HEK293T (cell line): ENCODE measurements at regions not wholly inside any gene's neighbourhood (a gene's known extent, or its start where the extent isn't known, plus 50 kb on each side); places are given as distances from the start of the nearest gene placed in this dataset.

ENCODE experiments used
- CTCF ChIA-PET: fragments of 350-600 bp; formaldehyde crosslinking; extraction: SDS; loops from one replicate; lab custom pipeline; 2021; ENCODE audit warnings: antibody characterized with exemption, inconsistent platforms; lab: Yijun Ruan, JAX
- POLR2A ChIA-PET: fragments of 350-600 bp; formaldehyde crosslinking; extraction: SDS; loops from one replicate; lab custom pipeline; 2020; ENCODE audit warnings: antibody characterized with exemption, inconsistent platforms; lab: Yijun Ruan, JAX
- DNase-seq: peaks from one replicate; pipeline ENCODE4 v3.0.0; 2012; ENCODE audit warnings: mixed read lengths; ENCODE audit errors: extremely low spot score
- ARNT ChIP-seq: fragments of 450-650 bp; IDR thresholded peaks from 2 replicates; pipeline ENCODE4 v1.6.1; 2017; ENCODE audit warnings: mild to moderate bottlenecking
- BHLHE40 ChIP-seq: fragments of 450-650 bp; IDR thresholded peaks from 2 replicates; pipeline ENCODE4 v1.6.1; 2016; ENCODE audit warnings: mild to moderate bottlenecking, moderate library complexity, borderline replicate concordance
- CTBP1 ChIP-seq: fragments of 450-650 bp; IDR thresholded peaks from 2 replicates; pipeline ENCODE4 v1.6.1; 2016; ENCODE audit warnings: borderline replicate concordance
- ELF4 ChIP-seq: fragments of 450-650 bp; IDR thresholded peaks from 2 replicates; pipeline ENCODE4 v1.6.1; 2017; ENCODE audit warnings: antibody characterized with exemption
- FOXA1 ChIP-seq: fragments of 450-650 bp; IDR thresholded peaks from 2 replicates; pipeline ENCODE4 v1.6.1; 2016; ENCODE audit warnings: mild to moderate bottlenecking
- FOXK2 ChIP-seq: fragments of 450-650 bp; IDR thresholded peaks from 2 replicates; pipeline ENCODE4 v1.6.1; 2016; ENCODE audit warnings: mild to moderate bottlenecking
- FOXM1 ChIP-seq: fragments of 450-650 bp; IDR thresholded peaks from 2 replicates; pipeline ENCODE4 v1.6.1; 2017; ENCODE audit warnings: mild to moderate bottlenecking, borderline replicate concordance
- HDGF ChIP-seq: fragments of 450-650 bp; IDR thresholded peaks from 2 replicates; pipeline ENCODE4 v1.6.1; 2017; ENCODE audit warnings: antibody characterized with exemption, borderline replicate concordance
- L3MBTL2 ChIP-seq: fragments of 450-650 bp; conservative IDR thresholded peaks from 2 replicates; pipeline ENCODE4 v1.6.1; 2016; ENCODE audit warnings: mild to moderate bottlenecking
- LEF1 ChIP-seq: fragments of 450-650 bp; IDR thresholded peaks from 2 replicates; pipeline ENCODE4 v1.6.1; 2017; ENCODE audit warnings: mild to moderate bottlenecking, borderline replicate concordance
- NFRKB ChIP-seq: fragments of 450-650 bp; IDR thresholded peaks from 2 replicates; pipeline ENCODE4 v1.6.1; 2016; ENCODE audit warnings: mild to moderate bottlenecking, moderate library complexity
- PKNOX1 ChIP-seq: fragments of 450-650 bp; IDR thresholded peaks from 2 replicates; pipeline ENCODE4 v1.6.1; 2016
- SP1 ChIP-seq: fragments of 450-650 bp; IDR thresholded peaks from 2 replicates; pipeline ENCODE4 v1.6.1; 2017
- SUZ12 ChIP-seq: fragments of 450-650 bp; IDR thresholded peaks from 2 replicates; pipeline ENCODE4 v1.6.1; 2016; ENCODE audit warnings: mild to moderate bottlenecking
- TARDBP ChIP-seq: fragments of 450-650 bp; IDR thresholded peaks from 2 replicates; pipeline ENCODE4 v1.6.1; 2016
- ZNF384 ChIP-seq: fragments of 450-650 bp; IDR thresholded peaks from 2 replicates; pipeline ENCODE4 v1.6.1; 2016

GRCh38 chr7:130940326-130940725 is 206.3 kb upstream of the KLF14 start:
- CTCF ChIA-PET: interaction anchor here (0.6 to 1.5 kb wide), 3 partner anchors 42 to 587 kb away, joined by 3 read pairs; no protein-coding TSS in a partner anchor
- TF ChIP-seq ELF4 (no peak; the same call in 1 of the 2 replicates), ZNF384 (peak; percentile 75), HDGF (no peak)
- DNase-seq: no peak
- POLR2A ChIA-PET: interaction anchor here (1.9 kb wide), 1 partner anchor 12 kb away, joined by 4 read pairs; no protein-coding TSS in a partner anchor

GRCh38 chr7:130940907-130941306 is 206.9 kb upstream of the KLF14 start:
- POLR2A ChIA-PET: interaction anchor here (0.8 to 1.9 kb wide), 12 partner anchors 8 to 54 kb away, joined by 3 to 11 read pairs (median 5); no protein-coding TSS in a partner anchor
- CTCF ChIA-PET: interaction anchor here (0.6 to 1.6 kb wide), 4 partner anchors 41 to 66 kb away, joined by 3 to 9 read pairs (median 4); no protein-coding TSS in a partner anchor
- DNase-seq: no peak
- TF ChIP-seq BHLHE40 (no peak), FOXA1 (no peak), L3MBTL2 (no peak), PKNOX1 (no peak), HDGF (no peak), SUZ12 (no peak), NFRKB (no peak), ELF4 (no peak), SP1 (no peak), TARDBP (no peak), ZNF384 (no peak), ARNT (no peak), CTBP1 (no peak), FOXK2 (no peak)

GRCh38 chr7:130941322-130942210 is 207.6 kb upstream of the KLF14 start:
- TF ChIP-seq HDGF (no peak), L3MBTL2 (peak; percentile 68)
- ChIA-PET CTCF (interaction anchor here (0.9 to 1.6 kb wide), 5 partner anchors 13 to 66 kb away, joined by 3 to 9 read pairs (median 3); no protein-coding TSS in a partner anchor), POLR2A (interaction anchor here (0.7 to 1.9 kb wide), 15 partner anchors 9 to 388 kb away, joined by 3 to 11 read pairs (median 4); no protein-coding TSS in a partner anchor)
- DNase-seq: peak; percentile 49

GRCh38 chr7:130942211-130942964 is 208.4 kb upstream of the KLF14 start:
- peak; percentile 31 for DNase-seq

GRCh38 chr7:130943336-130943901 is 209.4 kb upstream of the KLF14 start:
- ChIA-PET CTCF (no interaction called here), POLR2A (no interaction called here)
- no peak for DNase-seq
- TF ChIP-seq ELF4: 0 out of 2 replicates have a peak, but pooled peaks have one; percentile 41
- no peak for TF ChIP-seq L3MBTL2
- TF ChIP-seq ZNF384: no peak
- no peak for TF ChIP-seq HDGF
- TF ChIP-seq SP1: no peak
- TF ChIP-seq FOXK2: no peak
- TF ChIP-seq NFRKB: no peak
- no peak for TF ChIP-seq FOXA1
- TF ChIP-seq TARDBP: no peak
- TF ChIP-seq ARNT: no peak
- TF ChIP-seq BHLHE40: no peak
- TF ChIP-seq FOXM1: no peak
- no peak for TF ChIP-seq LEF1
- no peak for TF ChIP-seq SUZ12
- TF ChIP-seq PKNOX1: peak; percentile 70
- peak; percentile 23; the same call in 1 of the 2 replicates for TF ChIP-seq CTBP1

More at GRCh38 chr7:130942211-130942964, 208.4 kb upstream of the KLF14 start:
- CTCF ChIA-PET: interaction anchor here (0.9 to 1.6 kb wide), 2 partner anchors 13 to 46 kb away, joined by 3 to 9 read pairs; no protein-coding TSS in a partner anchor
- POLR2A ChIA-PET: interaction anchor here (0.9 to 1.9 kb wide), 8 partner anchors 10 to 46 kb away, joined by 3 to 11 read pairs (median 4); no protein-coding TSS in a partner anchor
- TF ChIP-seq CTBP1: no peak
- TF ChIP-seq FOXK2: no peak
- no peak for TF ChIP-seq L3MBTL2
- no peak for TF ChIP-seq HDGF
- TF ChIP-seq LEF1: no peak
- TF ChIP-seq FOXA1: no peak
- no peak for TF ChIP-seq BHLHE40

GRCh38 chr7:130943981-130944380 is 210.0 kb upstream of the KLF14 start:
- POLR2A ChIA-PET: no interaction called here
- DNase-seq: no peak
- TF ChIP-seq SUZ12 (no peak), L3MBTL2 (no peak), LEF1 (no peak), BHLHE40 (no peak)
- CTCF ChIA-PET: no interaction called here
